LNCAP (cell line): ENCODE measurements at regions not wholly inside any gene's neighbourhood (a gene's known extent, or its start where the extent isn't known, plus 50 kb on each side); places are given as distances from the start of the nearest gene placed in this dataset.

Source experiments
- TF ChIP-seq, protein P1 (sequence below): fragments of 450-650 bp; IDR thresholded peaks from 2 replicates; pipeline ENCODE4 v1.5.1; 2017; ENCODE audit warnings: mild to moderate bottlenecking

DNA sequence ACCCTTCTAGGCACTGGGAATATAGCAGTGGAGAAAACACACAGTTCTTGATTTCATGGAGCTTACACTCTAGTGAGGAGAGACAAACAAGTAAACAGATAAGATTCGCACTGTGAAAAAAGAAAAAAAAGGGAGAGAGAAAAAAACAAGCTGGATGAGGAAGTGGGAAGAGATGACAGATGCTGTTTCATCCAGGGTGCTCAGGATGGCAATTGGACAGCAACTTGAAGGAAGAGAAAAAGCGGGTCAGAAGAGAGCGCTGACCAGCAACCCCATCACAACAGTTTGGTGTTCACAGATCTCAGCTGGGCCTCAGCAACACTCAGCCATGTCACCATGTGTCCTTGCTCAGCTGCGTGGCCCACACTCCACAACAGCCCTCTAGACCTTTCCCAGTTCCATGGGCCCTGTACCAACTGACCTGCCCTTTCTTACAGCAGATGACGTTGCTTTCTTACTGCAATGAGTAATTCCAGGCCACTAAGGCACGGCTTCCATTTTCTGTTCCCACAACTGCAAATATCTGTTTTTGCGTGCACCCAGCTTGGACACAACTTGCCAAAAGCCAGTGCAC lies 230.8 kb downstream of the MEX3B start:
- TF ChIP-seq, protein P1, sequence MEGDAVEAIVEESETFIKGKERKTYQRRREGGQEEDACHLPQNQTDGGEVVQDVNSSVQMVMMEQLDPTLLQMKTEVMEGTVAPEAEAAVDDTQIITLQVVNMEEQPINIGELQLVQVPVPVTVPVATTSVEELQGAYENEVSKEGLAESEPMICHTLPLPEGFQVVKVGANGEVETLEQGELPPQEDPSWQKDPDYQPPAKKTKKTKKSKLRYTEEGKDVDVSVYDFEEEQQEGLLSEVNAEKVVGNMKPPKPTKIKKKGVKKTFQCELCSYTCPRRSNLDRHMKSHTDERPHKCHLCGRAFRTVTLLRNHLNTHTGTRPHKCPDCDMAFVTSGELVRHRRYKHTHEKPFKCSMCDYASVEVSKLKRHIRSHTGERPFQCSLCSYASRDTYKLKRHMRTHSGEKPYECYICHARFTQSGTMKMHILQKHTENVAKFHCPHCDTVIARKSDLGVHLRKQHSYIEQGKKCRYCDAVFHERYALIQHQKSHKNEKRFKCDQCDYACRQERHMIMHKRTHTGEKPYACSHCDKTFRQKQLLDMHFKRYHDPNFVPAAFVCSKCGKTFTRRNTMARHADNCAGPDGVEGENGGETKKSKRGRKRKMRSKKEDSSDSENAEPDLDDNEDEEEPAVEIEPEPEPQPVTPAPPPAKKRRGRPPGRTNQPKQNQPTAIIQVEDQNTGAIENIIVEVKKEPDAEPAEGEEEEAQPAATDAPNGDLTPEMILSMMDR, result no peak

DNA sequence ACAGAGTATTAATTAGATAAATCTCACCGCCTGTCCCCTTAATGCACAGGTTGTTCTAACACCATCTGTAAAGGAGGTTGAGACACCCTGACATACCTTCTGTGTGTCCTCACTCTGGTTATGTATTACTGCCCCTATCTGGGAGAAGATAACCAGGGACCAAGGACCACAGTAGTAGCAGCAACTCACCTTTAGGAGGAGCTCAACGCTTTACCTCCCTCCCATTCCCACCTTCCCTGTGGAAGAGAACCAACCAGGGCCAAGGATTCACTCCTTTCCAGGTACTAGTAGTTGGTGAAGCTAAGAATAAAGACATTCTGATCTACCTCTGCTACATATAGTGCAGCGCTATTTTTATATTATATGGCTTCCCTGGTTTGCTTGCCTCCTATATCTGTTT lies 232.6 kb downstream of the MEX3B start:
- TF ChIP-seq, protein P1, result peak; percentile 57

DNA sequence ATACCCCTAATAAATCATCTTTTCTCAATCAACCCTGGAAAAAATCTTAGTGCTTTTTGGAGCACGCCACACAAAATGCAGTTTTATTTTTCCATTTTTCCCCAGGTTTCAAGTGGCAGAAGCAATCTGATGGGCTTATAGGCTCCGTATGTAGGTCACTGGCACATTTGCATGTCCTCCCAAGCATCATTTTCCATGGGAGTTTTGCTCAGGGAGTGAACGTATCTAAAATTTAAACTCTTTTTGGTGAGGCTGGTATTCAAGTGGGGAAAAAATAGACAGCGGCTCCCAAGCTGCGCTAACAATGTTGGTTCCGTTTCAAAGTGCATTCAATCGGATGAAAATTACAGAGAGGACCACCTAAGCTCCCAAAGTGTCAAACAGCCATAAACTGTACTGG lies 233.4 kb downstream of the MEX3B start:
- TF ChIP-seq, protein P1, result no peak

DNA sequence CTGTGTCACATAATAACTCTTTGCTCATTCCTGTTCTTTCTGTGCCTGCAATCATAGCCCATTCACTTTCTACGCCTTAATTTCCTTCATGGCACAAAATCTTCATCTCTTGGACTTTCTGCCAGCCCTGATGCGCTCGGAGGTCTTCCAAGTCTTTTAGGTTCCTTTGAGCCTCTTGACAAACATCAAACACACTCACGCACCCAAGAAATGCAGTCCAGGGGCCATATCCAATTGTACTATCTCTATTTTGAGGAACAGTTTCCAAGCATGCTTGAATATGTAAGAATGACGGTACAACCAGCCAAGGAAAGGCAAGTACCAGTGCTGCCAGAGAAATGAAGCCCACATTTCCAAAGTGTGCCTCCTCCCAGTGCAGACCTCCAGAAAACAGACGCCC lies 234.1 kb downstream of the MEX3B start:
- TF ChIP-seq, protein P1, result no peak

DNA sequence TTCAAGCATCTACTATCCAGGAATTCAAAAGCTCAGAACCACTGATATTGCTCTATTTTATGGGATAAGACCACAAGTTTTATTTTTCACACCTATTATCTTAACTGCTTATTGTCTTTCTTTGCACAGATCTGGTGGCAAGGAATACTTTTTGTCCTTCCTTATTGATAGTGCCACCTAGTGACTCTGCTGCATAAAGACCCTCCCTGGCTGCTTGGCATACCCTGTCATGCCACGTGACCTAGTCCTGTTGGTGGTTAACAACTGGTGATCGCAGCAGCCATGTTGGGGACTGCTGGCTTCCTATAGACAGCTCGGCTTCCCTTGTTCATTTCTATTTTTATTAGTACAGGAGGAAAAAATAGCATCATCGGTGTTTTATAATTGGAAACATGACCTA lies 236.3 kb downstream of the MEX3B start:
- TF ChIP-seq, protein P1, result peak; percentile 61

DNA sequence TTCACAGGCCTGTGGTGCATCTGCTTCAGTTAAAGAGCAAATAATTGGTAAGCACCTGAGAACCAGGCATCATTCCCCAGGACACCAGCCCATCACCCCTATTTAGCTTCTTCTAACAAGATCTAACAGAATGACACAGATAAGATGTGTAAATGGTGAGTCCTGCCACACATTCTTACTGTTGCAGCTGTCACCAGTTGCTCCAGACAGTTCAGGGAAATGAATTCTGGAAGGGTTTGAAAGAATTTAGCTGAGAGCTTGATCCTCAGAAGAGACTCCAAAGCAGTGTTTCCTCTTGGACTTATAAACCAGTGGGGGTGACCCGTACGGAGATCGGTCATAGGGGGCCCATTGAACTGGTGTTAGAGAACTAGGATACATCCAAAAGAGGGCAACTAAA lies 238.0 kb downstream of the MEX3B start:
- TF ChIP-seq, protein P1, result no peak

DNA sequence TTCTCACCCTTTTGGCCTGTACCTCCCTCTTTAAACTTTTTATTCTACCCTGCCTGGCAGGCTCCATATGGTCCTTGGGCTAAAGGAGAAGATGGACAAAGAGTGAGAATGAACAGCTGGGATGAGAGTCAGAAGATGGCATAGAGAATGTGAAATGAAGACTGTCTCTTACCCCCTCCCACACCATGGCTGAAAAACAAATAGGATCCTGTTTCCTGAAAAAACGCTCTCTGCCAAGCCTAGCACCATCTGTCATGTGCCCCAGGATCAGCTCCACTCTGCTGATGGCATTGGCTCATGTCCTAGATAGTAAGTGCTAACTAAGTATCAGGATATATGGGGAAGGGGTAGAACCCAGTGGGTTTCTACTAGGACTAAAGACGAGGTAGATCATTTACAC lies 238.6 kb downstream of the MEX3B start:
- TF ChIP-seq, protein P1, result no peak

DNA sequence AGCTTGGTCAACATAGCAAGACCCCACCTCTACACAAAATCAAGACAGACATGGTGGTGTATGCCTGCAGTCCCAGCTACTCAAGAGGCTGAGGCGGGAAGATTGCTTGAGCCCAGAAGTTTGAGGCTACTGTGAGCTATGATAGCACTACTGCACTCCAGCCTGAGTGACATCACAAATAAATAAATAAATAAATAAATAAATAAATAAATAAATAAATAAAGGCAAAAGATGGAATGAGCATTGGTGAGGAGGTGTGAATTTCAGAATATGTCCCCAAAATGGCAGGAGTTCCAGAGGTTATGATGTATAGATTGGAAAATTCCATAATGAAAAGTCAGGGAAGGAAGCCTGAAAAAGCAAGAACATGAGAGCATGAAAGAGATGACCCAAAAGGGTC lies 249.9 kb downstream of the MEX3B start:
- TF ChIP-seq, protein P1, result no peak
